Endodermal cell (in vitro differentiated cells): ENCODE measurements at regions not wholly inside any gene's neighbourhood (a gene's known extent, or its start where the extent isn't known, plus 50 kb on each side); places are given as distances from the start of the nearest gene placed in this dataset.
A peak's percentile ranks its signal among the peaks of the same experiment; 100 is the strongest.

Experiments used
- DNase-seq: peaks from one replicate; pipeline ENCODE4 v3.0.0-alpha.2; 2017
- H3K27ac ChIP-seq: 2 replicates; pipeline ENCODE4 v1.5.1; 2013; ENCODE audit warnings: mild to moderate bottlenecking, low read depth, low read length, moderate library complexity
- H3K27me3 ChIP-seq: 2 replicates; pipeline ENCODE4 v1.6.1; 2013; ENCODE audit warnings: mild to moderate bottlenecking, low read length, moderate library complexity; ENCODE audit not compliant: insufficient read depth, control insufficient read depth, poor library complexity, severe bottlenecking
- H3K36me3 ChIP-seq: 2 replicates; pipeline ENCODE4 v1.7.0; 2013; ENCODE audit warnings: mild to moderate bottlenecking, low read length, moderate library complexity; ENCODE audit not compliant: control insufficient read depth, insufficient read depth
- H3K4me1 ChIP-seq: one replicate; pipeline ENCODE4 v1.7.0; 2013; ENCODE audit warnings: low read length; ENCODE audit not compliant: control insufficient read depth, insufficient read depth
- H3K4me3 ChIP-seq: 2 replicates; pipeline ENCODE4 v1.5.1; 2013; ENCODE audit warnings: mild to moderate bottlenecking, low read length, moderate library complexity
- H3K9ac ChIP-seq: 2 replicates; pipeline ENCODE4 v1.6.1; 2013; ENCODE audit warnings: mild to moderate bottlenecking, low read length, moderate library complexity; ENCODE audit not compliant: poor library complexity, severe bottlenecking; ENCODE audit errors: extremely low read depth
- H3K9me3 ChIP-seq: 2 replicates; pipeline ENCODE4 v1.6.1; 2013; ENCODE audit warnings: mild to moderate bottlenecking, low read length, moderate library complexity; ENCODE audit not compliant: control insufficient read depth
- H3K27ac Mint-ChIP-seq: 2 replicates; pipeline ENCODE4 v1.8.0; 2020; ENCODE audit warnings: mixed read lengths
- H3K27me3 Mint-ChIP-seq: 2 replicates; pipeline ENCODE4 v1.8.0; 2021; ENCODE audit warnings: mild to moderate bottlenecking, mixed read lengths; ENCODE audit not compliant: insufficient read depth
- H3K36me3 Mint-ChIP-seq: 2 replicates; pipeline ENCODE4 v1.8.0; 2020; ENCODE audit warnings: low read depth, mixed read lengths
- H3K4me1 Mint-ChIP-seq: 2 replicates; pipeline ENCODE4 v1.8.0; 2020; ENCODE audit warnings: mixed read lengths
- H3K4me3 Mint-ChIP-seq: 2 replicates; pipeline ENCODE4 v1.8.0; 2020; ENCODE audit warnings: mild to moderate bottlenecking, moderate library complexity, mixed read lengths
- H3K9me3 Mint-ChIP-seq: 2 replicates; pipeline ENCODE4 v1.8.0; 2020; ENCODE audit warnings: mild to moderate bottlenecking, mixed read lengths
- WGBS, 2 experiments: methylation state at CpG; one replicate each; pipeline versions ENCODE4 v1.1.5 to v1.1.7; 2013; ENCODE audit warnings: missing lambda C conversion rate in 2 of 2, mixed read lengths in 1 of 2; ENCODE audit not compliant: insufficient coverage in 1 of 2, insufficient read length in 1 of 2; 5-methylcytosine and 5-hydroxymethylcytosine counted together
- TF ChIP-seq, protein P1 (sequence below): fragments of 200-600 bp; sonication (generic); conservative IDR thresholded peaks from 2 replicates; pipeline ENCODE4 v1.5.0; 2021; ENCODE audit warnings: antibody characterized with exemption, mild to moderate bottlenecking

DNA sequence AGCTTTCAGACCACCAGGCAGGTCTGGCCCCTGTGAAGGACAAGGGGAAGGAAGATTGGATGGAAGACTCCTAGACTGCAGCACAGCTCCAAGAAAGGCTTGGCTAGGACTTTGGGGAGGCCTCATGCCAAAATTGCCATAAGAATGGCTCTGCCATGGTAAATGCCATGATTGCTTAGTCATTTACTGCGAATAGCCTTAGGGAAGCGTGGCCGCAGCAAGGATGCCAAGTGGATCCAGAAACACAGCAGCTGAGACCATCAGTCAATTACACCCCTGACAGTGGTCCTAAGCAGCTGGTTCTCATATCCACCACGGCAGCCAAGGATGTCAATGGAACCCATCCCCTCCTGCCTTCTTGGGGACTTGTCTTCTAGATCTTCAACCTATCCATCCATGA lies 88.2 kb upstream of the AUTS2 start:
- H3K27ac Mint-ChIP-seq: no peak overlapping the region
- Histone ChIP-seq H3K27ac (no peak overlapping the region), H3K9ac (no peak overlapping the region), H3K9me3 (no peaks in the 10 kb centered on the region), H3K27me3 (no peaks in the 10 kb centered on the region), H3K4me3 (no peak overlapping the region), H3K4me1 (no peaks in the 10 kb centered on the region), H3K36me3 (no peaks in the 10 kb centered on the region)
- H3K36me3 Mint-ChIP-seq: no peaks in the 10 kb centered on the region
- H3K9me3 Mint-ChIP-seq: peaks cover 2% of the 10 kb centered on the region
- WGBS, 2 experiments: 94 to 95% methylated on average over 4 of the region's 4 CpGs
- no peak overlapping the region for H3K4me3 Mint-ChIP-seq
- DNase-seq: peak; percentile 13
- peaks cover 4% of the 10 kb centered on the region for H3K4me1 Mint-ChIP-seq
- H3K27me3 Mint-ChIP-seq: no peaks in the 10 kb centered on the region
- TF ChIP-seq, protein P1, sequence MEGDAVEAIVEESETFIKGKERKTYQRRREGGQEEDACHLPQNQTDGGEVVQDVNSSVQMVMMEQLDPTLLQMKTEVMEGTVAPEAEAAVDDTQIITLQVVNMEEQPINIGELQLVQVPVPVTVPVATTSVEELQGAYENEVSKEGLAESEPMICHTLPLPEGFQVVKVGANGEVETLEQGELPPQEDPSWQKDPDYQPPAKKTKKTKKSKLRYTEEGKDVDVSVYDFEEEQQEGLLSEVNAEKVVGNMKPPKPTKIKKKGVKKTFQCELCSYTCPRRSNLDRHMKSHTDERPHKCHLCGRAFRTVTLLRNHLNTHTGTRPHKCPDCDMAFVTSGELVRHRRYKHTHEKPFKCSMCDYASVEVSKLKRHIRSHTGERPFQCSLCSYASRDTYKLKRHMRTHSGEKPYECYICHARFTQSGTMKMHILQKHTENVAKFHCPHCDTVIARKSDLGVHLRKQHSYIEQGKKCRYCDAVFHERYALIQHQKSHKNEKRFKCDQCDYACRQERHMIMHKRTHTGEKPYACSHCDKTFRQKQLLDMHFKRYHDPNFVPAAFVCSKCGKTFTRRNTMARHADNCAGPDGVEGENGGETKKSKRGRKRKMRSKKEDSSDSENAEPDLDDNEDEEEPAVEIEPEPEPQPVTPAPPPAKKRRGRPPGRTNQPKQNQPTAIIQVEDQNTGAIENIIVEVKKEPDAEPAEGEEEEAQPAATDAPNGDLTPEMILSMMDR: no peak

DNA sequence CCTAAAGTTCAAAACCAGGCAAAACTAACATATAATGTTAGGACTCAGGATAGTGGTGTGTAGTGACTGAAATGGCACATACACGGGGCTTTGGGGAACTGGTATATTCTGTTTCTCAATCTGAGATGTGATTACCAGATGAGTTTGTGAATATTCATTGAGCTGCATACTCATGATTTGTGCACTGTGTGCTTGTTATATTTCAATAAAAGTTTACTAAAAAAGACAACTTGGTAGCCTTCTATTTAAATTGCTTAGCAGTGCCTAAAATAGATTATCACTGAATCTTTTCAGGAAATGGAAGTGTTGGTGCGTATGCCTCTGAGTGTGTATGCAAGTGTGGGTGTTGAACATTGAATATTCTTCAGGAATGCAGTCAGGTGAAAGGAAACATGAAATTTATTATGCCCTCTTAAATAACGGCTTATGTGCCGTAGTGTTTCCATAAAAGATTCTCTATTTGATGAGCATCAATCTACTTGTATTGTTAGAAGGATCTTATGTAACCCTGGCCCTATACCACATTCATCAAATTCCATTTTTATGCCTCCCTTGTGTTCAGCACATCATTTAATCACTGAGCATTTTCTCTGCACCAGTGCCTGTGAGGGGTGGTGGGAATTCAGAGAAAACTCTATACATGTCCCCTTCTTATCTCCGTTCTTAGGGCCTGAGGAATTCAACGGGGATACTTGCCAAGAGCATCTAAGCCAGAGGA lies 82.6 kb upstream of the AUTS2 start:
- Histone ChIP-seq H3K9me3 (no peaks in the 10 kb centered on the region), H3K36me3 (no peaks in the 10 kb centered on the region), H3K27me3 (no peaks in the 10 kb centered on the region), H3K27ac (no peak overlapping the region), H3K4me3 (no peak overlapping the region), H3K4me1 (no peaks in the 10 kb centered on the region), H3K9ac (no peak overlapping the region)
- 90 to 96% methylated on average over 5 to 6 of the region's 6 CpGs for WGBS, 2 experiments
- Mint-ChIP-seq H3K4me1 (peaks cover 6% of the 10 kb centered on the region), H3K27ac (no peak overlapping the region), H3K36me3 (no peaks in the 10 kb centered on the region), H3K9me3 (peaks cover 2% of the 10 kb centered on the region), H3K27me3 (no peaks in the 10 kb centered on the region), H3K4me3 (no peak overlapping the region)
- no peak for DNase-seq
- TF ChIP-seq, protein P1: no peak

DNA sequence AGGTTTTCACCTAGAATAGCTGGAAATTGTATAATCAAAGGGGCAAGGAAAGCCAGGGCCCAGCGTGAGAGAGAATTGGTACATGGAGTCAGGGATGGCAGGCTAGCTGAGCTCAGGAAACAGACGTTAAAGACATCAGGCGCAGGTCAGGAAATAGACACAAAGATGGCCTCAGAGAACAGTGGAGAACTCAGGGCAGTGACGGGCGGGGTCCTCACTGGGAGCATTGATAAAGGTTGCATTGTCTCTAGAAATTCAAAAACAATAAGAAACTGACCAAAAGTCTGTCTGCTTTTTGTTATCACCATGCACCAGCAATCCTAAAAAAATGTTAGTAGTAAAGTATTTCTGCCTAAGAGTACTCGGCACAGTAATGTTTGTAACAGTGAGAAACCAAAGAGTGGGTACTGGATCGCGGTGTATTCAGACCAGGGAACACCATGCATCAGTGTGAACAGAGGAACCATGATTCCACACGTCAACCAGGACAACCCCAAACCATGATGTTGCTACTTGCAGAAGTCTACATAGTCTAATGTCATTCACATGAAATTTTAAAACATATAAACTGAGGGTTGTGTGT lies 81.9 kb upstream of the AUTS2 start:
- no peak for DNase-seq
- H3K27me3 Mint-ChIP-seq: no peaks in the 10 kb centered on the region
- H3K27ac Mint-ChIP-seq: no peak overlapping the region

More for the DNA sequence above, 81.9 kb upstream of the AUTS2 start:
- H3K36me3 ChIP-seq: no peaks in the 10 kb centered on the region
- TF ChIP-seq, protein P1: no peak
- peaks cover 2% of the 10 kb centered on the region for H3K9me3 Mint-ChIP-seq
- H3K4me3 ChIP-seq: no peak overlapping the region
- H3K27ac ChIP-seq: no peak overlapping the region
- no peaks in the 10 kb centered on the region for H3K9me3 ChIP-seq
- WGBS, 2 experiments: 87 to 91% methylated on average over 5 to 9 of the region's 9 CpGs
- H3K4me3 Mint-ChIP-seq: no peak overlapping the region
- H3K4me1 Mint-ChIP-seq: peaks cover 6% of the 10 kb centered on the region
- no peak overlapping the region for H3K9ac ChIP-seq
- H3K36me3 Mint-ChIP-seq: no peaks in the 10 kb centered on the region
- H3K27me3 ChIP-seq: no peaks in the 10 kb centered on the region
- no peaks in the 10 kb centered on the region for H3K4me1 ChIP-seq
